Trophoblast cell (in vitro differentiated cells and primary cell): ENCODE measurements at regions not wholly inside any gene's neighbourhood (a gene's known extent, or its start where the extent isn't known, plus 50 kb on each side); places are given as distances from the start of the nearest gene placed in this dataset.

ENCODE experiments used
- DNase-seq, 2 donors: peaks; one replicate each; pipeline ENCODE4 v3.0.0-alpha.2; 2016
- H2AFZ ChIP-seq: 2 replicates; pipeline ENCODE4 v1.6.1; 2013; ENCODE audit warnings: low read length, moderate library complexity, mild to moderate bottlenecking; ENCODE audit not compliant: insufficient read depth, poor library complexity
- H2AK5ac ChIP-seq: 2 replicates; pipeline ENCODE4 v1.6.1; 2013; ENCODE audit warnings: mild to moderate bottlenecking, low read length
- H2BK120ac ChIP-seq: 2 replicates; pipeline ENCODE4 v1.6.1; 2013; ENCODE audit warnings: low read length, mild to moderate bottlenecking, moderate library complexity; ENCODE audit not compliant: insufficient read depth, poor library complexity
- H2BK12ac ChIP-seq: 2 replicates; pipeline ENCODE4 v1.6.1; 2013; ENCODE audit warnings: mild to moderate bottlenecking, low read length, moderate library complexity
- H2BK5ac ChIP-seq: 2 replicates; pipeline ENCODE4 v1.6.1; 2013; ENCODE audit warnings: low read length, low read depth, moderate library complexity, mild to moderate bottlenecking; ENCODE audit not compliant: poor library complexity
- H3K14ac ChIP-seq: 2 replicates; pipeline ENCODE4 v1.6.1; 2013; ENCODE audit warnings: mild to moderate bottlenecking, low read length
- H3K18ac ChIP-seq: 2 replicates; pipeline ENCODE4 v1.6.1; 2013; ENCODE audit warnings: mild to moderate bottlenecking, low read length
- H3K23ac ChIP-seq: 2 replicates; pipeline ENCODE4 v1.6.1; 2013; ENCODE audit warnings: low read length
- H3K27ac ChIP-seq: 2 replicates; pipeline ENCODE4 v1.5.1; 2013; ENCODE audit warnings: low read depth, mild to moderate bottlenecking, inconsistent platforms, low read length, moderate library complexity
- H3K27me3 ChIP-seq: 2 replicates; pipeline ENCODE4 v1.6.1; 2013; ENCODE audit warnings: inconsistent platforms, mild to moderate bottlenecking, low read length, moderate library complexity; ENCODE audit not compliant: insufficient read depth
- H3K36me3 ChIP-seq, 2 experiments: 1 replicate in 1 of 2; 2 replicates in 1 of 2; pipeline ENCODE4 v1.6.1; 2013; ENCODE audit warnings: low read length in 2 of 2, mild to moderate bottlenecking in 2 of 2, moderate library complexity in 1 of 2; ENCODE audit not compliant: insufficient read depth in 2 of 2, control insufficient read depth in 1 of 2
- H3K4ac ChIP-seq: 2 replicates; pipeline ENCODE4 v1.6.1; 2013; ENCODE audit warnings: low read depth, mild to moderate bottlenecking, low read length, moderate library complexity
- H3K4me1 ChIP-seq, 2 experiments: 1 replicate in 1 of 2; 2 replicates in 1 of 2; pipeline ENCODE4 v1.6.1; 2013; ENCODE audit warnings: low read length in 2 of 2, mild to moderate bottlenecking in 2 of 2, moderate library complexity in 1 of 2; ENCODE audit not compliant: insufficient read depth in 2 of 2, control insufficient read depth in 1 of 2
- H3K4me2 ChIP-seq: 2 replicates; pipeline ENCODE4 v1.6.1; 2013; ENCODE audit warnings: inconsistent platforms, mild to moderate bottlenecking, low read length, moderate library complexity
- H3K4me3 ChIP-seq: 2 replicates; pipeline ENCODE4 v1.5.1; 2013; ENCODE audit warnings: mild to moderate bottlenecking, low read depth, low read length, inconsistent platforms
- H3K79me1 ChIP-seq: one replicate; pipeline ENCODE4 v1.6.1; 2013; ENCODE audit warnings: low read length
- H3K79me2 ChIP-seq: 2 replicates; pipeline ENCODE4 v1.6.1; 2013; ENCODE audit warnings: low read length, mild to moderate bottlenecking; ENCODE audit not compliant: control insufficient read depth, insufficient read depth, poor library complexity
- H3K9ac ChIP-seq: 2 replicates; pipeline ENCODE4 v1.6.1; 2013; ENCODE audit warnings: mild to moderate bottlenecking, low read length
- H3K9me3 ChIP-seq: 2 replicates; pipeline ENCODE4 v1.6.1; 2013; ENCODE audit warnings: low read depth, mild to moderate bottlenecking, control low read depth, inconsistent platforms, low read length; ENCODE audit not compliant: insufficient read depth
- H4K12ac ChIP-seq: 2 replicates; pipeline ENCODE4 v1.6.1; 2013; ENCODE audit warnings: low read depth, mild to moderate bottlenecking, low read length, moderate library complexity
- H4K8ac ChIP-seq: 2 replicates; pipeline ENCODE4 v1.6.1; 2013; ENCODE audit warnings: low read depth, mild to moderate bottlenecking, low read length, moderate library complexity
- H4K91ac ChIP-seq: one replicate; pipeline ENCODE4 v1.6.1; 2013; ENCODE audit warnings: low read depth, mild to moderate bottlenecking, low read length, moderate library complexity
- WGBS: extraction: QIAGEN DNeasy Blood & Tissue Kit; methylation state at CpG from one replicate; pipeline ENCODE4 v1.1.7; 2013; ENCODE audit warnings: missing lambda C conversion rate; ENCODE audit not compliant: insufficient read length, insufficient coverage; ENCODE audit errors: extremely low coverage; 5-methylcytosine and 5-hydroxymethylcytosine counted together

DNA sequence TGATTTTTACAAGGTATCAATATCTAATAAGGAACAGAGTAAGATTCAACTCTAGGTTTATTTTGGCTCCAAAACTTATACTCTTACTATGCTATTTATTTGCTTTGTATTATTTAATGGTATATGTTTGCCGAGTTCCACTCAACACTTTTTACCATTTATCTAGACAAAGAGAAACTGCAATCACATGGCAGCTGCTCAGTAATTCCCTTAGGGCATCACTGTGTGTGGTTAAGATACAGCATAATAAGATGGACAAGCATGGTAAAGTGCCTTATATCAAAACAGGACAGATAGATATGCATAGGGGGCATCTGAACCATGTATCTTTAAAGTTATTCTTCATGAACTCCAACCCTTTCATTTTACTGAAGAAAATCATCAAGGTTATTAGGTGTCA lies 483.0 kb upstream of the ID4 start:
- Histone ChIP-seq H3K4me3 (no peak overlapping the region), H3K9me3 (no peaks in the 10 kb centered on the region), H3K36me3 (no peaks in the 10 kb centered on the region), H4K12ac (no peak overlapping the region), H3K4me1 (no peaks in the 10 kb centered on the region), H4K91ac (no peak overlapping the region), H3K23ac (no peak overlapping the region), H3K79me1 (no peaks in the 10 kb centered on the region), H3K27me3 (no peaks in the 10 kb centered on the region), H3K9ac (no peak overlapping the region), H2AK5ac (no peak overlapping the region), H2BK5ac (no peak overlapping the region), H3K27ac (no peak overlapping the region), H4K8ac (no peak overlapping the region), H3K79me2 (no peaks in the 10 kb centered on the region), H3K18ac (no peak overlapping the region), H3K4me2 (no peak overlapping the region), H2BK12ac (no peak overlapping the region), H2AFZ (no peak overlapping the region), H2BK120ac (no peak overlapping the region), H3K4ac (no peak overlapping the region), H3K14ac (no peak overlapping the region)
- WGBS: no CpG with 5 or more reads among the region's 1 CpG
- DNase-seq: no peak

DNA sequence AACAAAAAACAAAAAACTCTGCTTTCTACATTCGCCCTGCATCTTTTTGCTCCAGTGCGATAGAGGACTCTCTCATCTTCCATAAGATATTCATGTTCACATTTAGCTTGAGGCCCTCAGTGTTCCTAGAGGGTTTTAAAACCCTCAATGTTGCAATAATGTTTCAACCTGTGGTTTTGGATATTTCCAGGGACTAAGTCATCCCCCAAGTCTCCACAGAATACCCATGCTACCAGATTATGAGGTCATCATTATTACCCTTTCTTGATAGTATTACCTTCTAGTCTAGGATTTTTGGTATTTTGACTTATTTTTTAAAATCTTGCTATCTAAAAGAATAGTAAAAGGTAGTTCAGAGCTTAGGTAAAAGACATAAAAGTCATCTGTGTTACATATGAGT lies 480.5 kb upstream of the ID4 start:
- no peaks in the 10 kb centered on the region for H3K79me1 ChIP-seq
- H3K27me3 ChIP-seq: no peaks in the 10 kb centered on the region
- H2AK5ac ChIP-seq: no peak overlapping the region
- H3K14ac ChIP-seq: no peak overlapping the region
- H3K23ac ChIP-seq: no peak overlapping the region
- no peaks in the 10 kb centered on the region for H3K9me3 ChIP-seq
- H4K12ac ChIP-seq: no peak overlapping the region
- no peak overlapping the region for H2AFZ ChIP-seq
- no peaks in the 10 kb centered on the region for H3K36me3 ChIP-seq
- no peak overlapping the region for H3K4ac ChIP-seq
- H3K9ac ChIP-seq: no peak overlapping the region
- no peak overlapping the region for H2BK12ac ChIP-seq
- no peaks in the 10 kb centered on the region for H3K4me1 ChIP-seq
- H3K27ac ChIP-seq: no peak overlapping the region
- no peaks in the 10 kb centered on the region for H3K79me2 ChIP-seq
- no peak overlapping the region for H3K4me3 ChIP-seq
- no peak overlapping the region for H4K91ac ChIP-seq
- no peak overlapping the region for H2BK120ac ChIP-seq
- H2BK5ac ChIP-seq: no peak overlapping the region
- H3K4me2 ChIP-seq: no peak overlapping the region
- WGBS: no CpG with 5 or more reads among the region's 2 CpGs
- H3K18ac ChIP-seq: no peak overlapping the region
- no peak for DNase-seq
- H4K8ac ChIP-seq: no peak overlapping the region

DNA sequence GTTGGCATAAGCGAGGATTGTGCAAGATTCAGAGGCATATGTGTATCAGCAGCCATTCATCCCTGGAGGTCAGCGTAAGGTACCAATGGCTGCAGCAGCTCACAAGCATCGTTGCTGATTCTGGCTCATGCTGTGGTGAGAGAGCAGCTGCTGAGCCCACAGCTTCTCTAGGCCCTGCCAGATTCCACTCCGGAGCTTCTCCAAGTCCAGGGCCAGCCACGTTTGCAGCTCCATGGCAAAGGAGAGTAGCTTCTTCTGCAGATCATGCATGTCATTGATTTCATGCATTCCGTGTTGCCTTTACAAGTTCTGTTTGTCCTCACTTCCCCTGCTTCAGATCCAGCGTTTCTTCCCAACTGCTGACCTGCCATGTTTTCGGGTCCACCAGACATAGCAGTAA lies 474.8 kb upstream of the ID4 start:
- Histone ChIP-seq H3K79me1 (no peaks in the 10 kb centered on the region), H2AFZ (no peak overlapping the region), H3K14ac (no peak overlapping the region), H3K4me2 (no peak overlapping the region), H3K27me3 (no peaks in the 10 kb centered on the region), H2BK5ac (no peak overlapping the region), H4K8ac (no peak overlapping the region), H2AK5ac (no peak overlapping the region), H2BK12ac (no peak overlapping the region), H4K12ac (no peak overlapping the region), H4K91ac (no peak overlapping the region), H3K4ac (no peak overlapping the region), H3K4me3 (no peak overlapping the region), H3K79me2 (no peaks in the 10 kb centered on the region), H3K27ac (no peak overlapping the region), H3K23ac (no peak overlapping the region), H3K9me3 (no peaks in the 10 kb centered on the region), H3K9ac (no peak overlapping the region), H3K18ac (no peak overlapping the region), H2BK120ac (no peak overlapping the region), H3K4me1 (no peaks in the 10 kb centered on the region), H3K36me3 (no peaks in the 10 kb centered on the region)
- DNase-seq: no peak
- WGBS: no CpG with 5 or more reads among the region's 8 CpGs

DNA sequence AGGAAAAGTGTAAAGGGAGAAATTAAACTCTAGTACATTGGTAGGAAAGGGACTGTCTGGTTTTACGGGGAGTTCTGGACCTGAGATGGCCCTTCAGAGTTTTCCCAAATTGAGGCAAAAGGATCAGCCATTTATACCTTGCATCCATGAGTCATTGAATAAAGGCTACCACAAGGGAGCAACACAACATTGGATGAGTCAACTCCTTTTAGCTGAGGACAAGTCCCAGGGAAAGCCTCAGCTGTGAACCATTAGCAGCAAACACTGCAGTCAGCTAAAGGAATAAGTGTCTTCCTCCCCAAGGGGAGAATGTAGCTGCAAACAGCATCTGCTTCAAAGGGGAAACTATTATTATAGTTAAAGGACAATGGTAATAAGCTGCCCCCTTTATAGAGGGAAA lies 468.7 kb upstream of the ID4 start:
- H3K4me3 ChIP-seq: no peak overlapping the region
- peaks cover 0 to 2% of the 10 kb centered on the region in 2 experiments for H3K4me1 ChIP-seq
- no peaks in the 10 kb centered on the region for H3K79me1 ChIP-seq
- no CpG with 5 or more reads among the region's 1 CpG for WGBS
- no peak overlapping the region for H3K4me2 ChIP-seq
- H3K14ac ChIP-seq: no peak overlapping the region
- H3K9me3 ChIP-seq: no peaks in the 10 kb centered on the region
- no peak overlapping the region for H2BK120ac ChIP-seq
- H3K36me3 ChIP-seq: no peaks in the 10 kb centered on the region
- no peak overlapping the region for H2AFZ ChIP-seq
- no peak overlapping the region for H3K9ac ChIP-seq
- no peaks in the 10 kb centered on the region for H3K27me3 ChIP-seq
- H3K4ac ChIP-seq: no peak overlapping the region
- no peak overlapping the region for H2BK5ac ChIP-seq
- DNase-seq: no peak
- no peak overlapping the region for H3K23ac ChIP-seq
- no peak overlapping the region for H2BK12ac ChIP-seq
- H4K91ac ChIP-seq: no peak overlapping the region
- no peak overlapping the region for H3K18ac ChIP-seq
- no peak overlapping the region for H3K27ac ChIP-seq
- H4K12ac ChIP-seq: no peak overlapping the region
- H3K79me2 ChIP-seq: no peaks in the 10 kb centered on the region
- no peak overlapping the region for H4K8ac ChIP-seq
- no peak overlapping the region for H2AK5ac ChIP-seq

DNA sequence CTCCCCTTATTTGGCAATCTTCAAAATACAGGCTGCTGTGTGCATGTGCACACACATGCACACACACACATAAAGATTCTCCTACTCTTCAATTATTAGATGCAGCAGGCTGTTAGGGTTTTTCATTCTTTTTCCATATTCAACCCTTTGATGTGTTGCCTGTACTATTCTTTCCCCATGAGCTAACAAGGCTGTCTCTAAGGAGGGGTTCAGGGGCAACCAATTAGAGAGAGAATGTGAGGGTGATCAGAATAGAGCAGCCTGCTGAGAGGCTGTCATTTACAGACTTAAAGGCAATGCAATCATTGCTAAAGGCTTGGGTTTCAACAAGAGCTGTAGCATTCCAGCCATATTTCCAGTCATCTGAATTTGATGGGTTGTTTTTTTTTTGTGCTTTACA lies 467.4 kb upstream of the ID4 start:
- Histone ChIP-seq H3K4me3 (no peak overlapping the region), H3K4ac (no peak overlapping the region), H3K36me3 (no peaks in the 10 kb centered on the region), H3K9ac (no peak overlapping the region), H3K14ac (no peak overlapping the region), H3K27me3 (no peaks in the 10 kb centered on the region), H3K9me3 (no peaks in the 10 kb centered on the region), H2AFZ (no peak overlapping the region), H3K18ac (no peak overlapping the region), H2BK5ac (no peak overlapping the region), H3K23ac (no peak overlapping the region), H2AK5ac (no peak overlapping the region), H4K12ac (no peak overlapping the region), H3K79me1 (no peaks in the 10 kb centered on the region), H4K91ac (no peak overlapping the region), H3K4me1 (peaks cover 0 to 2% of the 10 kb centered on the region in 2 experiments), H3K27ac (no peak overlapping the region), H3K4me2 (no peak overlapping the region), H2BK12ac (no peak overlapping the region), H2BK120ac (no peak overlapping the region), H4K8ac (no peak overlapping the region), H3K79me2 (no peaks in the 10 kb centered on the region)
- no peak for DNase-seq
